ENCODE measurements at regions not wholly inside any gene's neighbourhood (a gene's known extent, or its start where the extent isn't known, plus 50 kb on each side); places are given as distances from the start of the nearest gene placed in this dataset.

DNA sequence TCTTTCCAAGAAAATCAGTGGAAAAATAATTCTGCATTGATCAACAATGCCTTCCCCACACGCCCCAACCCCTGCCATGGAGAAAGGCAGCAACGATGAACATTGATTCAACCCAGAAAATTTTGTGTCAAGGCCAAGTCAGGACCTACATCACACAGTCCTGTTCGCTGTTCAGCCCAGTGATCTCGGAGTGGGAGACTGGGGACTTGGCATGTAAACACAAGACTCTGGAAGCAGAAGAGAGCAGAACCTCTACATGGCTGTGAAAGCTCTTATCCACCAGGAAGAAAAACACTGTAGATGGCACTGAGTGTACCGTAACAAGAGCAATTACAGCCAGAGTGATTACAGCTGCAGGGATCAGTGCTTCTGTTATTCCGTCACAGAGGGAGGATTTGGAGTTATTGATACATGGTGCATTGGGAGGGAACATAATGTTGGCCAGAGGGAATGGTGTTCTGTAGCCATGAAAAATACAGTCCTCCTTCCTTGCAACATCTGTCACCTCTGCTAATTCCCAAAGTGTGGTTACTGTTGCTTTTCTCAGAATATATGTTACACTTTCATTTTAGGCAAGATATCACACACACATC, 136.6 kb downstream of the IQUB start:
- ChIA-PET POLR2A (ENCODE audit: unreplicated experiment) (no interaction called here), CTCF (no interaction called here)
- Histone ChIP-seq H3K4me1 (ENCODE audit: insufficient read depth, low read length) (no peaks in the 10 kb centered on the region), H3K36me3 (ENCODE audit: low read depth, low read length) (no peaks in the 10 kb centered on the region), H3K79me2 (ENCODE audit: low read length) (no peaks in the 10 kb centered on the region), H3K27ac (ENCODE audit: low read length) (no peak overlapping the region), H3K9me3 (ENCODE audit: low read length) (no peaks in the 10 kb centered on the region), H3K9me2 (replicated peaks; ENCODE audit: low read length) (no peaks in the 10 kb centered on the region), H2AFZ (ENCODE audit: low read length) (no peak overlapping the region), H3K27me3 (ENCODE audit: low read length) (no peaks in the 10 kb centered on the region), H3F3A (ENCODE audit: low read length, unreplicated experiment) (no peaks in the 10 kb centered on the region), H4K20me1 (ENCODE audit: low read length) (no peaks in the 10 kb centered on the region), H3K4me3 (ENCODE audit: low read length) (no peak overlapping the region), H3K9ac (ENCODE audit: low read length) (no peak overlapping the region), H3K4me2 (ENCODE audit: low read length) (no peak overlapping the region)
- TF ChIP-seq CTCF (conservative IDR thresholded peaks at IDR 0.05; ENCODE audit: low read depth, low read length) (no peak), EZH2 (IDR thresholded peaks at IDR 0.05; ENCODE audit: low read length, unreplicated experiment) (no peak), EZH2phosphoT487 (IDR thresholded peaks at IDR 0.05; ENCODE audit: borderline replicate concordance, low read length) (no peak)
- no peak for ATAC-seq
- BruUV-seq (replicated peaks), result no TSS peak
- intact Hi-C loops (cut with micrococcal nuclease), result no loop called here
- DNase-seq, result no peak

- Histone ChIP-seq H2AFZ (ENCODE audit: low read length) (no peak overlapping the region), H3K4me2 (ENCODE audit: low read length) (no peak overlapping the region), H3K9me3 (ENCODE audit: low read length) (no peaks in the 10 kb centered on the region), H4K20me1 (ENCODE audit: low read length) (no peaks in the 10 kb centered on the region), H3K36me3 (ENCODE audit: low read depth, low read length) (no peaks in the 10 kb centered on the region), H3K9me2 (replicated peaks; ENCODE audit: low read length) (no peaks in the 10 kb centered on the region), H3K9ac (ENCODE audit: low read length) (no peak overlapping the region), H3F3A (ENCODE audit: low read length, unreplicated experiment) (no peaks in the 10 kb centered on the region), H3K4me1 (ENCODE audit: insufficient read depth, low read length) (no peaks in the 10 kb centered on the region), H3K27me3 (ENCODE audit: low read length) (no peaks in the 10 kb centered on the region), H3K4me3 (ENCODE audit: low read length) (no peak overlapping the region), H3K79me2 (ENCODE audit: low read length) (no peaks in the 10 kb centered on the region), H3K27ac (ENCODE audit: low read length) (no peak overlapping the region)
- no TSS peak for BruUV-seq (replicated peaks)
- POLR2A ChIA-PET (ENCODE audit: unreplicated experiment), result no interaction called here
- no peak for ATAC-seq
- CTCF ChIA-PET, result no interaction called here
- intact Hi-C loops (cut with micrococcal nuclease), result no loop called here
- DNase-seq, result no peak
- TF ChIP-seq CTCF (conservative IDR thresholded peaks at IDR 0.05; ENCODE audit: low read depth, low read length) (no peak), EZH2 (IDR thresholded peaks at IDR 0.05; ENCODE audit: low read length, unreplicated experiment) (no peak), EZH2phosphoT487 (IDR thresholded peaks at IDR 0.05; ENCODE audit: borderline replicate concordance, low read length) (no peak)
These were observed 140.8 kb downstream of the IQUB start for GRCh38 chr7:123393623-123394022.

- ChIA-PET CTCF (no interaction called here), POLR2A (ENCODE audit: unreplicated experiment) (no interaction called here)
- Histone ChIP-seq H2AFZ (ENCODE audit: low read length) (no peak overlapping the region), H3K27ac (ENCODE audit: low read length) (no peak overlapping the region), H3K9ac (ENCODE audit: low read length) (no peak overlapping the region), H4K20me1 (ENCODE audit: low read length) (no peaks in the 10 kb centered on the region), H3F3A (ENCODE audit: low read length, unreplicated experiment) (no peaks in the 10 kb centered on the region), H3K9me3 (ENCODE audit: low read length) (no peaks in the 10 kb centered on the region), H3K4me3 (ENCODE audit: low read length) (no peak overlapping the region), H3K79me2 (ENCODE audit: low read length) (no peaks in the 10 kb centered on the region), H3K9me2 (replicated peaks; ENCODE audit: low read length) (no peaks in the 10 kb centered on the region), H3K4me2 (ENCODE audit: low read length) (no peak overlapping the region), H3K27me3 (ENCODE audit: low read length) (no peaks in the 10 kb centered on the region), H3K4me1 (ENCODE audit: insufficient read depth, low read length) (no peaks in the 10 kb centered on the region), H3K36me3 (ENCODE audit: low read depth, low read length) (no peaks in the 10 kb centered on the region)
- no TSS peak for BruUV-seq (replicated peaks)
- DNase-seq (no peak), ATAC-seq (no peak)
- no peak for TF ChIP-seq EZH2phosphoT487 (IDR thresholded peaks at IDR 0.05; ENCODE audit: borderline replicate concordance, low read length)
- TF ChIP-seq EZH2 (IDR thresholded peaks at IDR 0.05; ENCODE audit: low read length, unreplicated experiment), result no peak
- no peak for TF ChIP-seq CTCF (conservative IDR thresholded peaks at IDR 0.05; ENCODE audit: low read depth, low read length)
- intact Hi-C loops (cut with micrococcal nuclease), result loop anchor here (10.0 kb wide), 1 partner anchor 298 kb away; no protein-coding TSS in a partner anchor
These were observed 162.0 kb downstream of the IQUB start for GRCh38 chr7:123372368-123372767.

Data from PC-3 (cell line).